HepG2 (cell line): ENCODE measurements at regions not wholly inside any gene's neighbourhood (a gene's known extent, or its start where the extent isn't known, plus 50 kb on each side); places are given as distances from the start of the nearest gene placed in this dataset.

Experiments
- CAMTA2 ChIP-seq: sonication (generic); formaldehyde crosslinking; IDR thresholded peaks from 2 replicates; pipeline ENCODE4 v1.4.0; 2020; ENCODE audit warnings: mild to moderate bottlenecking, missing genetic modification reagents, borderline replicate concordance
- FOSL1 ChIP-seq: sonication (generic); formaldehyde crosslinking; IDR thresholded peaks from 2 replicates; pipeline ENCODE4 v1.9.0; 2021; ENCODE audit warnings: missing genetic modification reagents, borderline replicate concordance
- PAWR ChIP-seq: sonication (generic); formaldehyde crosslinking; IDR thresholded peaks from 2 replicates; pipeline ENCODE4 v1.4.0; 2020; ENCODE audit warnings: missing genetic modification reagents, mild to moderate bottlenecking, borderline replicate concordance
- SCMH1 ChIP-seq: sonication (generic); formaldehyde crosslinking; IDR thresholded peaks from 2 replicates; pipeline ENCODE4 v1.9.0; 2021; ENCODE audit warnings: missing genetic modification reagents, mild to moderate bottlenecking, borderline replicate concordance
- STAT5B ChIP-seq: sonication (generic); formaldehyde crosslinking; IDR thresholded peaks from 2 replicates; pipeline ENCODE4 v1.4.0; 2020; ENCODE audit warnings: missing genetic modification reagents
- TP53 ChIP-seq: sonication (generic); formaldehyde crosslinking; conservative IDR thresholded peaks from 2 replicates; pipeline ENCODE4 v1.4.0; 2020; ENCODE audit warnings: missing genetic modification reagents
- ZFP37 ChIP-seq: sonication (generic); formaldehyde crosslinking; IDR thresholded peaks from 2 replicates; pipeline ENCODE4 v1.4.0; 2020; ENCODE audit warnings: missing genetic modification reagents, borderline replicate concordance
- ZNF101 ChIP-seq: sonication (generic); formaldehyde crosslinking; IDR thresholded peaks from 2 replicates; pipeline ENCODE4 v1.4.0; 2020; ENCODE audit warnings: mild to moderate bottlenecking, low read depth, missing genetic modification reagents, borderline replicate concordance
- ZNF326 ChIP-seq: sonication (generic); formaldehyde crosslinking; IDR thresholded peaks from 2 replicates; pipeline ENCODE4 v1.4.0; 2020; ENCODE audit warnings: missing genetic modification reagents, borderline replicate concordance
- ZNF430 ChIP-seq: sonication (generic); formaldehyde crosslinking; IDR thresholded peaks from 2 replicates; pipeline ENCODE4 v1.9.0; 2021; ENCODE audit warnings: mild to moderate bottlenecking, missing genetic modification reagents
- ZNF460 ChIP-seq: sonication (generic); formaldehyde crosslinking; IDR thresholded peaks from 2 replicates; pipeline ENCODE4 v1.5.1; 2020; ENCODE audit warnings: missing genetic modification reagents, mild to moderate bottlenecking, borderline replicate concordance
- ZNF773 ChIP-seq: sonication (generic); formaldehyde crosslinking; IDR thresholded peaks from 2 replicates; pipeline ENCODE4 v1.4.0; 2020; ENCODE audit warnings: missing genetic modification reagents, borderline replicate concordance
- TF ChIP-seq, protein P1 (sequence below): IDR thresholded peaks from 2 replicates; pipeline ENCODE4 v1.6.1; 2016; ENCODE audit warnings: mild to moderate bottlenecking, missing biosample characterization, missing genetic modification reagents
- TF ChIP-seq, protein P2 (sequence below): sonication (generic); formaldehyde crosslinking; IDR thresholded peaks from 2 replicates; pipeline ENCODE4 v1.4.0; 2020; ENCODE audit warnings: mild to moderate bottlenecking, missing genetic modification reagents
- TF ChIP-seq, protein P3 (sequence below): sonication (generic); formaldehyde crosslinking; IDR thresholded peaks from 2 replicates; pipeline ENCODE4 v1.8.1; 2022; ENCODE audit warnings: low read depth, mild to moderate bottlenecking, missing genetic modification reagents
- TF ChIP-seq, protein P4 (sequence below): IDR thresholded peaks from 2 replicates; pipeline ENCODE4 v1.6.1; 2016

DNA sequence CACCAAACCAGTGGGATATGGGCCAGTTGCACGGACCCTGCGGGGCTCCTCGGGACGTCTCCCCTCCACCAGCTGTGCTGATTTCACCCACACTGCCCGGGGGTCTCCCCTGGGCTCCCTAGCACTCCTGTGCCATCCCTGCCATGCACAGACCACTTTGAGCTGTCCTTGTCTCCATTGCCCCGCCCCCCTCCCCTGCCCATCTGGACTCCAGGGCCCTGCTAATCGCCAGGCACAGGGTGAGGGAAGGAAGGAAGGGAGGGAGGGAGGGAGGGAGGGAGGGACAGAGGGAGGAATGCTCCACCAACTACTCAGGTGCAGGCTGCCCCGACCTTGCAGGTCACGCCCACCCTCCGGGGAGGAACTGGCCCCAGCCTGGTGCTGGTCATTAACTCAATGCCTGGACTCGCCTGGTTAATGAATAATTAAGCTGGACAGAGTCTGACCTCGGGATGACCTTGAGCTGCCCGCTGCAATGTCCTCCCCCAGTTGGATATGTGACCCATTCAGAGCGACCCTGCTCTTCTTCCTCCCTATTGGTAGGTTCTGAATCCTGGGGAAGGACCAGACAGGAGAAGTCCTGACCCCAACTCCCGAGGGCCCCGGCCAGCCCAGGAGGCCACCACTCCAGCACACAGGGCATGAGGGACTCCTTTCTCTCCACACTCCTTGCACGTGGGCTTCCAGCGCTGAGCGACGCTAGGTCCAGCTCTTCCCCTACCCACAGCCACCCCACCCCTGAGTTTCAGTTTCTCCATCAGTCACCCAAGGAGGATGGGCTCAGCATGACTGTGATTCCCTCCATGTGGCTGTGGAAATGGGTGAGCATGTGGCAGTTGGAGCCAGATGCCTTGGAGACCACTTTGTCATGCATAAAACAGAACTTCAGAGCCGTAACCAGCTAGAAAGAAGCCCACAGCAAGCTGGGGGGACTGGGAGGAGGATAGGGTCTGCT lies 62.1 kb downstream of the C9orf50 start (continued):
- TF ChIP-seq ZNF460 (no peak; the same call in 1 of the 2 replicates), STAT5B (CRISPR knock-in tag) (0 out of 2 replicates have a peak, but pooled peaks have one; percentile 67), PAWR (CRISPR knock-in tag) (no peak), ZNF430 (CRISPR knock-in tag) (peak; percentile 97), ZNF773 (CRISPR knock-in tag) (peak; percentile 89; the same call in 1 of the 2 replicates), SCMH1 (CRISPR knock-in tag) (no peak), FOSL1 (CRISPR knock-in tag) (no peak; the same call in 1 of the 2 replicates), ZNF326 (CRISPR knock-in tag) (no peak; the same call in 1 of the 2 replicates), ZFP37 (peak; percentile 98), CAMTA2 (CRISPR knock-in tag) (no peak; the same call in 1 of the 2 replicates), ZNF101 (CRISPR knock-in tag) (no peak), TP53 (peak; percentile 53; the same call in 1 of the 2 replicates)
- TF ChIP-seq, protein P1, sequence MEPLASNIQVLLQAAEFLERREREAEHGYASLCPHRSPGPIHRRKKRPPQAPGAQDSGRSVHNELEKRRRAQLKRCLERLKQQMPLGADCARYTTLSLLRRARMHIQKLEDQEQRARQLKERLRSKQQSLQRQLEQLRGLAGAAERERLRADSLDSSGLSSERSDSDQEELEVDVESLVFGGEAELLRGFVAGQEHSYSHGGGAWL (CRISPR knock-in tag), result peak; percentile 91
- TF ChIP-seq, protein P2, sequence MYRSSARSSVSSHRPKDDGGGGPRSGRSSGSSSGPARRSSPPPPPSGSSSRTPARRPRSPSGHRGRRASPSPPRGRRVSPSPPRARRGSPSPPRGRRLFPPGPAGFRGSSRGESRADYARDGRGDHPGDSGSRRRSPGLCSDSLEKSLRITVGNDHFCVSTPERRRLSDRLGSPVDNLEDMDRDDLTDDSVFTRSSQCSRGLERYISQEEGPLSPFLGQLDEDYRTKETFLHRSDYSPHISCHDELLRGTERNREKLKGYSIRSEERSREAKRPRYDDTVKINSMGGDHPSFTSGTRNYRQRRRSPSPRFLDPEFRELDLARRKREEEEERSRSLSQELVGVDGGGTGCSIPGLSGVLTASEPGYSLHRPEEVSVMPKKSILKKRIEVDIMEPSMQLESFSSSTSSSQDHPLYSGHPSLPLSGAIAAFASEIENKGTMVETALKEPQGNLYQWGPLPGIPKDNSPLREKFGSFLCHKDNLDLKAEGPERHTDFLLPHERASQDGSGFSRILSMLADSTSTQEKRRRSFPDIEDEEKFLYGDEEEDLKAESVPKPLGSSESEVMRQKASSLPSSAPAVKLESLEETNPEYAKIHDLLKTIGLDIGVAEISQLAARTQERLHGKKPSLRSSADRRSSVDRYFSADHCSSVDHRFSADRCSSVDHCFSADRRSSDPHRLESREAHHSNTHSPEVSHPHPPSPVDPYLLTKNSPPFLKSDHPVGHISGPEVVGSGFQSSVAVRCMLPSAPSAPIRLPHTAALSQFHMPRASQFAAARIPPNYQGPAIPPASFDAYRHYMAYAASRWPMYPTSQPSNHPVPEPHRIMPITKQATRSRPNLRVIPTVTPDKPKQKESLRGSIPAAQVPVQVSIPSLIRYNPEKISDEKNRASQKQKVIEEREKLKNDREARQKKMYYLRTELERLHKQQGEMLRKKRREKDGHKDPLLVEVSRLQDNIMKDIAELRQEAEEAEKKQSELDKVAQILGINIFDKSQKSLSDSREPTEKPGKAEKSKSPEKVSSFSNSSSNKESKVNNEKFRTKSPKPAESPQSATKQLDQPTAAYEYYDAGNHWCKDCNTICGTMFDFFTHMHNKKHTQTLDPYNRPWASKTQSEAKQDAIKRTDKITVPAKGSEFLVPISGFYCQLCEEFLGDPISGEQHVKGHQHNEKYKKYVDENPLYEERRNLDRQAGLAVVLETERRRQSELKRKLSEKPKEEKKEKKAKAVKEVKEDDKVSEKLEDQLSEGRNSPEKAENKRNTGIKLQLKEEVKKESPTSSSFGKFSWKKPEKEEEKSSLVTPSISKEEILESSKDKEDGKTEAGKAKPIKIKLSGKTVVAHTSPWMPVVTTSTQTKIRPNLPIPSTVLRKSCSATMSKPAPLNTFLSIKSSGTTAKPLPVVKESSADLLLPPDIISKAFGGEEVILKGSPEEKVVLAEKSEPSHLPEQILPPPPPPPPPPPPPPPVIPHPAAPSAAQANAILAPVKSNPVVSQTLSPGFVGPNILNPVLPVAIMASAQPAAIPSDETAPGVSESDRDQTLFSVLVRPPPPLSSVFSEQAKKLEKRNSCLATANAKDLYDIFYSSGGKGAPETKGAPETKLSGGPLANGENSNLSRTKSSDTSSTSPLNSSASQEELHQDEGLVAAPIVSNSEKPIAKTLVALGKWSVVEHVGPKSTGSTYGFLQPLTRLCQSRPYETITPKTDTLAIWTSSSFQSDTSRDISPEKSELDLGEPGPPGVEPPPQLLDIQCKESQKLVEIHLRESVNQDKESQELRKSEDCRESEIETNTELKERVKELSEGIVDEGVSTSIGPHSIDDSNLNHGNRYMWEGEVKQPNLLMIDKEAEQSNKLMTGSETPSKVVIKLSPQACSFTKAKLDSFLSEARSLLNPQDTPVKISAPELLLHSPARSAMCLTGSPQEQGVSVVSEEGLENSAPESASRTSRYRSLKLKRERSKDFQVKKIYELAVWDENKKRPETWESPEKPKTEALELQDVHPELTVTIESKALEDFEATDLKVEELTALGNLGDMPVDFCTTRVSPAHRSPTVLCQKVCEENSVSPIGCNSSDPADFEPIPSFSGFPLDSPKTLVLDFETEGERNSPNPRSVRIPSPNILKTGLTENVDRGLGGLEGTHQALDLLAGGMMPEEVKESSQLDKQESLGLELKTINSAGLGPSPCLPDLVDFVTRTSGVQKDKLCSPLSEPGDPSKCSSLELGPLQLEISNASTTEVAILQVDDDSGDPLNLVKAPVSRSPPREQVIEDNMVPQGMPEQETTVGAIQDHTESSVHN (CRISPR knock-in tag), result no peak
- TF ChIP-seq, protein P3, sequence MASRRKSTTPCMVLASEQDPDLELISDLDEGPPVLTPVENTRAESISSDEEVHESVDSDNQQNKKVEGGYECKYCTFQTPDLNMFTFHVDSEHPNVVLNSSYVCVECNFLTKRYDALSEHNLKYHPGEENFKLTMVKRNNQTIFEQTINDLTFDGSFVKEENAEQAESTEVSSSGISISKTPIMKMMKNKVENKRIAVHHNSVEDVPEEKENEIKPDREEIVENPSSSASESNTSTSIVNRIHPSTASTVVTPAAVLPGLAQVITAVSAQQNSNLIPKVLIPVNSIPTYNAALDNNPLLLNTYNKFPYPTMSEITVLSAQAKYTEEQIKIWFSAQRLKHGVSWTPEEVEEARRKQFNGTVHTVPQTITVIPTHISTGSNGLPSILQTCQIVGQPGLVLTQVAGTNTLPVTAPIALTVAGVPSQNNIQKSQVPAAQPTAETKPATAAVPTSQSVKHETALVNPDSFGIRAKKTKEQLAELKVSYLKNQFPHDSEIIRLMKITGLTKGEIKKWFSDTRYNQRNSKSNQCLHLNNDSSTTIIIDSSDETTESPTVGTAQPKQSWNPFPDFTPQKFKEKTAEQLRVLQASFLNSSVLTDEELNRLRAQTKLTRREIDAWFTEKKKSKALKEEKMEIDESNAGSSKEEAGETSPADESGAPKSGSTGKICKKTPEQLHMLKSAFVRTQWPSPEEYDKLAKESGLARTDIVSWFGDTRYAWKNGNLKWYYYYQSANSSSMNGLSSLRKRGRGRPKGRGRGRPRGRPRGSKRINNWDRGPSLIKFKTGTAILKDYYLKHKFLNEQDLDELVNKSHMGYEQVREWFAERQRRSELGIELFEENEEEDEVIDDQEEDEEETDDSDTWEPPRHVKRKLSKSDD (CRISPR knock-in tag), result peak; percentile 85
- TF ChIP-seq, protein P4, sequence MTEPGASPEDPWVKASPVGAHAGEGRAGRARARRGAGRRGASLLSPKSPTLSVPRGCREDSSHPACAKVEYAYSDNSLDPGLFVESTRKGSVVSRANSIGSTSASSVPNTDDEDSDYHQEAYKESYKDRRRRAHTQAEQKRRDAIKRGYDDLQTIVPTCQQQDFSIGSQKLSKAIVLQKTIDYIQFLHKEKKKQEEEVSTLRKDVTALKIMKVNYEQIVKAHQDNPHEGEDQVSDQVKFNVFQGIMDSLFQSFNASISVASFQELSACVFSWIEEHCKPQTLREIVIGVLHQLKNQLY (CRISPR knock-in tag), result peak; percentile 98
